ENCODE measurements at regions not wholly inside any gene's neighbourhood (a gene's known extent, or its start where the extent isn't known, plus 50 kb on each side); places are given as distances from the start of the nearest gene placed in this dataset.

DNA sequence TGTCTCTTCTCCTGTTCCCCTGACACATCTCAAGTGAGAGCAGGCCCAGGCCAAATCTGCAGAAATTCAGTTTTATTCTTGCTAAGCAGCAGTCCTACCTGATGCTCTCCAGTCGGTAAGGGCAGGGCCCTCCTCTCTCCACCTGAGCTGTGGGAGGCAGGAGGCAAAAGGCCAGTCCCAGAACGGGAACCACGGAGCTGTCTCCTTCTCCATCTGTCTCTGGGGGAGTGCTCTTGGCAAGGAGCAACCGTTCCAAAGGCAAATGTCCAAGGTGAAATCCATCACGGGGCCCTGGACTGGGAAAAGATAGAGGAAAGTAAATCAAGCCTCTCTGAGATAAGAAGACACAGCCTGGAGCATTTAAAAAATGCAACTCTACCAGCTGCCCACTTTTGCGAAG lies 65.2 kb upstream of the CDON start:
- no peak for DNase-seq

- DNase-seq = no peak
These were observed 64.7 kb upstream of the CDON start for GRCh38 chr11:126127284-126127845.

GRCh38 chr11:126124231-126124661 lies 61.6 kb upstream of the CDON start:
- no peak for DNase-seq

DNA sequence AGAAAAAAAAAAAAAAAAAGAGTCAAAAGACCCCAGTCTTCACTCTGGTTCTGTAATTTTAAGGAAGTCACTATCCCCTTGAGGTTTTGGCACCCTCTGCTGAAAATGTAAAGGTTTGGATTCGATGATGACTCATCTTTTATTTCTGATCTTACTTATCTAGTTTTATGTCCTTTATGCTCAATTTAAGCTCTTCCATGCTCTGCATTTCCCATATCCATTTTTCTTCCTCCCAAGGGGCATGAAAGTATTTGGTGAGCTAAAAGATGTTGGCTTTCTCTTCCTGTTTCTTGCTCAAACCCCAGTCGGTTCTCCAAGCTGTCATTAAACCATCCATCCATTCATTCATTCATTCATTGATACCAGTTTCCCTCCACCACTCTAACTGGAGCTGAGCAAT lies 61.0 kb upstream of the CDON start:
- DNase-seq = no peak

- no peak for DNase-seq
These were observed 60.2 kb upstream of the CDON start for GRCh38 chr11:126122863-126123262.

DNA sequence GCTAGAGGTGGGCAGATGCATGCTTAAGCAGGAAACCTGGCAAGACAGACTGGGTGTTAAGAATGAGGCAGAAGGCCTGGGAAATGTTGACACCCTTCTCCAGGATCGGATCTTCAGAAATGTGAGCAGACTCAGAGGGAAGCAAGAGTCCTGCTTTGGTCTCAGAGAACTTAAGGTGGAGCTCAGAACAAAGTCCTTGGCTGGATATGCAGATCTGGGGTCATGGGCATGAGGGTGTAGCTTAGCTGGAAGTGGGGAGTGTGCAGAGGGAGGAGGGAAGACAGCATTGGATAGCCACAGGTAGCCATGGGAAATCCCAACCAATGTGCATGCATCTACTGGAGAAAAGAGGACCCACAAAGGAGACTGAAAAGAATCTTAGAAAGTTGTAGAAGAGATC lies 58.6 kb upstream of the CDON start:
- DNase-seq = no peak

GRCh38 chr11:126118806-126119205 lies 56.1 kb upstream of the CDON start:
- DNase-seq = no peak

DNA sequence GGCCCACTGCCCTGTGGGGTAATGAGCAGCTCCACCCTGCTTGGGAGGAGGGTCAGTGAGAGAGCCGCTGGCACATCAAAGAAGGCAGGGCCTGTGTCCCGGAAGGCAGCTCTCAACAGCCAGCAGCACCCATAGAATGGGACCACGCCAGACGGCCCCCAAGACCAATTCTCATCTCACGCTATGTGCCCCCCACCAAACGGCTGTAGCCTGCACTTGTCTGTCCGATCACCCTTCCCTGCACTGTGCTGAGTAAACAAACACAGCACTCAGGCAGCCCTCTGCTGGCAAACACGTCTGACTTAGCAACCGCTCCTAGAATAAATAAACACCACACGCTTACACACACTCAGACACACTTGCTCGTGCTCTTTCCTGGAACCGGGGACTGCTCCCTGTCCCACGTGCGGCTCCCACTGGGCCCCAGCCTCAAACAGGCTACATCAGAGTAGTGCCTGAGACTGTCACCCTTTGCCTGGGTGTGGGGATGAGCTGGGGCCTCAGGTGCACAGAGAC lies 53.2 kb upstream of the CDON start:
- peak; percentile 97 for DNase-seq

- DNase-seq = peak; percentile 73 to 90
These were observed 52.4 kb upstream of the CDON start for GRCh38 chr11:126115127-126115495.

- peak; percentile 73 to 90 for DNase-seq
These were observed 51.9 kb upstream of the CDON start for GRCh38 chr11:126114486-126115126.

GRCh38 chr11:126113963-126114362 lies 51.3 kb upstream of the CDON start:
- no peak for DNase-seq

DNA sequence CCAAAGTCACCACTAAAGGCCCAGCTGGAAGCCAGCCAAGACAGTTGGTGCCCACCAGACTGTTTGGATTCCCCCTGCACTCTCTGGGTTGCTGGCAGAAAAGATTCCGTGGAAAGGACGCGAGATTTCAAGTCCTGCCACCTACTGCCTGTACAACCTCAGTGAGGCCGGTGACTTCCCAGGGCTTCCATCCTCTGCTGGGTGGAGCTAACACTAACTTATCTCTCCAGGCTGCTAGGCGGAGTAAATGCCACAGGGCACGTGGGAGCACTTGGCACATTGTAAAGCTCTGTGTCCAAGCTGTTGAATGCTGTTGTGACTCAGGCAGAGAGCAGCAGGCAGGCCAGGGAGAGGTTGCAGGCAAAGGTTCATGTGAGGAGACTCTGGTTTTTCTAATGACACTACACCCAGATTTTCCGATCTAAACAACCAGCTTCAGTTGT lies 50.9 kb upstream of the CDON start:
- DNase-seq = peak; percentile 74 to 87

DNA sequence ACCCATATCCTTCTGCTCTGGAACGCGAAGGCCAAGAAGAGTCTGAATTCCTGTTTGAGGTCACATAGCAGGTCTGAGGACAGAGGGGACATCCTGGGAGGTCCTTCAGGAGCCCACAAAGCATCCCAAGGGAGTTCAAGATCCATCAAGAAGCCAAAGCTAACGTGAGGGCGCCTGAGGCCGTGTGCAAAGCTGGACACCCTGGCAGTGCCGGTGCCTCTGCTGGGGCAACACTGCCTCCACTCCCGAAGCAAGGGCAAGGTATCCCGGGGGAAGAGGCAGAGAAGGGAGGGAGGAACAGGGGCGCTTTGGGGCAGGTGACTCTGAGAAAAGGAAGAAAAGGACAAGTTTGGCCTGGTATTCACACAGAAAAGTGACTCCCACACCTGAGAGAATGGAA lies 50.3 kb upstream of the CDON start:
- no peak for DNase-seq

DNA sequence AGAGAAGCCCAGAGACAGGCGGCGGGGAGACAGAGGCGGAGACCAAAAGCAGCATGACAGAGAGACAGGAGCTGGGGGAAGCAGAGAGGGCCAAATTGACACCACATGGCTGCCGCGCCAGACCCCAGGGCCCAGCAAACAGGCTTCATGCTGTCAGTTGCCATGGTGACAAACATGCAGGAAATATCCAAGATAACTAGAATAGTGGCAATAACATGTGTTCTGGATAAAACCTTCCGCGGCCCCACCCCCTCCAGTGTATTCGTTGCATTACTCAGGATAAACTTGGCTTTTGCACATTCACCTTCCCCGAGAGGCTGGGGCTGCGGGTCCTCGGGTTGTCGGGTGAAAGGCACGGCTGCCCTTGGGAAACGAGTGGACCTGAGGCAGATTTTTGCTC lies 49.9 kb upstream of the CDON start:
- no peak for DNase-seq
